IMR-90 (cell line): ENCODE measurements at regions not wholly inside any gene's neighbourhood (a gene's known extent, or its start where the extent isn't known, plus 50 kb on each side); places are given as distances from the start of the nearest gene placed in this dataset.
A peak's percentile ranks its signal among the peaks of the same experiment; 100 is the strongest.

Experiments
- ATAC-seq: fragments of 200-7000 bp; cut with Tn5 transposase; 2 replicates; pipeline ENCODE4 v1.9.1; 2020; ENCODE audit warnings: low read depth, mild to moderate bottlenecking, moderate library complexity
- BruUV-seq: library from RNA; stranded (reverse); fragments of 400-500 nt; replicated peaks from 2 replicates; lab custom pipeline; 2021; lab: Mats Ljungman, UMichigan
- CTCF ChIA-PET: fragments of 300-600 bp; formaldehyde crosslinking; extraction: SDS; loops from one replicate; lab custom pipeline; 2021; ENCODE audit warnings: antibody characterized with exemption; lab: Yijun Ruan, JAX
- POLR2A ChIA-PET: fragments of 300-600 bp; sonication (Branson Sonifier 250); formaldehyde crosslinking; loops from one replicate; lab custom pipeline; 2022; ENCODE audit warnings: antibody characterized with exemption; ENCODE audit not compliant: unreplicated experiment; lab: Charles Lee
- DNase-seq: peaks from one replicate; pipeline ENCODE4 v3.0.0; 2013
- H2AFZ ChIP-seq: replicated peaks from 2 replicates; pipeline ENCODE3; 2013; ENCODE audit warnings: low read length, mild to moderate bottlenecking; ENCODE audit not compliant: poor library complexity
- H2AK5ac ChIP-seq: 2 replicates; pipeline ENCODE4 v1.6.1; 2013; ENCODE audit warnings: low read depth, low read length, inconsistent platforms
- H2AK9ac ChIP-seq: replicated peaks from 2 replicates; pipeline ENCODE3; 2013; ENCODE audit warnings: mild to moderate bottlenecking, low read depth, low read length, moderate library complexity; ENCODE audit not compliant: poor library complexity
- H2BK120ac ChIP-seq: 2 replicates; pipeline ENCODE4 v1.6.1; 2013; ENCODE audit warnings: low read depth, low read length, inconsistent platforms
- H2BK15ac ChIP-seq: 3 replicates; pipeline ENCODE4 v1.6.1; 2013; ENCODE audit warnings: low read depth, low read length, inconsistent platforms
- H2BK20ac ChIP-seq: 2 replicates; pipeline ENCODE4 v1.6.1; 2013; ENCODE audit warnings: low read depth, mild to moderate bottlenecking, inconsistent platforms, low read length, moderate library complexity
- H2BK5ac ChIP-seq: 2 replicates; pipeline ENCODE4 v1.6.1; 2013; ENCODE audit warnings: mild to moderate bottlenecking, low read depth, low read length, inconsistent platforms; ENCODE audit not compliant: poor library complexity, severe bottlenecking
- H3K14ac ChIP-seq: replicated peaks from 2 replicates; pipeline ENCODE4 v1.6.1; 2013; ENCODE audit warnings: low read depth, low read length, inconsistent platforms
- H3K18ac ChIP-seq: 2 replicates; pipeline ENCODE4 v1.6.1; 2013; ENCODE audit warnings: low read depth, low read length, control low read depth
- H3K23ac ChIP-seq: 2 replicates; pipeline ENCODE4 v1.6.1; 2013; ENCODE audit warnings: low read depth, low read length, inconsistent platforms
- H3K27ac ChIP-seq: 2 replicates; pipeline ENCODE4 v1.5.1; 2013; ENCODE audit warnings: mild to moderate bottlenecking, control low read depth, low read length; ENCODE audit not compliant: insufficient read depth
- H3K27me3 ChIP-seq: 2 replicates; pipeline ENCODE4 v1.6.1; 2013; ENCODE audit warnings: low read length; ENCODE audit not compliant: control insufficient read depth, insufficient read depth
- H3K36me3 ChIP-seq: 2 replicates; pipeline ENCODE4 v1.6.1; 2013; ENCODE audit warnings: low read length, mixed read lengths; ENCODE audit not compliant: control insufficient read depth, insufficient read depth
- H3K4ac ChIP-seq: 2 replicates; pipeline ENCODE4 v1.6.1; 2013; ENCODE audit warnings: low read depth, low read length, inconsistent platforms
- H3K4me1 ChIP-seq: 2 replicates; pipeline ENCODE4 v1.6.1; 2013; ENCODE audit warnings: low read length, mixed read lengths; ENCODE audit not compliant: control insufficient read depth, insufficient read depth
- H3K4me2 ChIP-seq: 2 replicates; pipeline ENCODE4 v1.6.1; 2013; ENCODE audit warnings: low read depth, mild to moderate bottlenecking, control low read depth, low read length, moderate library complexity
- H3K4me3 ChIP-seq: 2 replicates; pipeline ENCODE4 v1.5.1; 2013; ENCODE audit warnings: low read depth, mild to moderate bottlenecking, control low read depth, low read length, moderate library complexity; ENCODE audit not compliant: insufficient read depth
- H3K56ac ChIP-seq: 2 replicates; pipeline ENCODE4 v1.6.1; 2013; ENCODE audit warnings: low read length, inconsistent platforms; ENCODE audit not compliant: insufficient read depth; ENCODE audit errors: extremely low read depth
- H3K79me1 ChIP-seq, 2 experiments: 2 replicates each; pipeline ENCODE4 v1.6.1; 2013; ENCODE audit warnings: low read length in 2 of 2, inconsistent platforms in 1 of 2, low read depth in 1 of 2
- H3K9ac ChIP-seq: 2 replicates; pipeline ENCODE4 v1.6.1; 2013; ENCODE audit warnings: low read depth, low read length, control low read depth
- H3K9me1 ChIP-seq: 2 replicates; pipeline ENCODE4 v1.6.1; 2013; ENCODE audit warnings: low read length, inconsistent platforms; ENCODE audit not compliant: insufficient read depth
- H3K9me3 ChIP-seq: 2 replicates; pipeline ENCODE4 v1.6.1; 2013; ENCODE audit warnings: low read length; ENCODE audit not compliant: control insufficient read depth, insufficient read depth
- H4K20me1 ChIP-seq: 2 replicates; pipeline ENCODE4 v1.6.1; 2013; ENCODE audit warnings: low read length, inconsistent platforms; ENCODE audit not compliant: insufficient read depth
- H4K5ac ChIP-seq: 2 replicates; pipeline ENCODE4 v1.6.1; 2013; ENCODE audit warnings: mild to moderate bottlenecking, low read depth, low read length, control low read depth
- H4K8ac ChIP-seq, 2 experiments: 2 replicates each; pipeline ENCODE4 v1.6.1; 2013; ENCODE audit warnings: low read depth in 2 of 2, low read length in 2 of 2, control low read depth in 1 of 2, inconsistent platforms in 1 of 2
- H4K91ac ChIP-seq: 2 replicates; pipeline ENCODE4 v1.6.1; 2013; ENCODE audit warnings: low read depth, low read length, inconsistent platforms; ENCODE audit not compliant: insufficient read depth
- CEBPB ChIP-seq: IDR thresholded peaks from 2 replicates; pipeline ENCODE4 v1.6.1; 2012; ENCODE audit warnings: low read depth, low read length, improper control_type of control experiment
- CTCF ChIP-seq: conservative IDR thresholded peaks from 2 replicates; pipeline ENCODE4 v1.5.1; 2012; ENCODE audit warnings: mild to moderate bottlenecking, low read depth, low read length, improper control_type of control experiment
- MAZ ChIP-seq: IDR thresholded peaks from 2 replicates; pipeline ENCODE4 v1.6.1; 2012; ENCODE audit warnings: low read depth, mild to moderate bottlenecking, low read length, improper control_type of control experiment, moderate library complexity, borderline replicate concordance
- NFE2L2 ChIP-seq: fragments of 150-350 bp; IDR thresholded peaks from 2 replicates; pipeline ENCODE4 v1.6.1; 2016; ENCODE audit warnings: low read depth, mild to moderate bottlenecking, low read length
- RCOR1 ChIP-seq: IDR thresholded peaks from 2 replicates; pipeline ENCODE4 v1.6.1; 2012; ENCODE audit warnings: mild to moderate bottlenecking, low read length, improper control_type of control experiment; ENCODE audit not compliant: insufficient replicate concordance
- RFX5 ChIP-seq: IDR thresholded peaks from 2 replicates; pipeline ENCODE4 v1.8.0; 2012; ENCODE audit warnings: low read depth, mild to moderate bottlenecking, low read length, moderate library complexity
- USF2 ChIP-seq: fragments of 150-350 bp; IDR thresholded peaks from 2 replicates; pipeline ENCODE4 v1.6.1; 2017; ENCODE audit warnings: mild to moderate bottlenecking, antibody characterized with exemption, low read length, low read depth
- WGBS, 2 experiments: methylation state at CpG; one replicate each; pipeline versions ENCODE4 v1.1.5 to v1.1.7; 2013; ENCODE audit warnings: missing lambda C conversion rate in 2 of 2; ENCODE audit not compliant: insufficient read length in 1 of 2; ENCODE audit errors: extremely low coverage in 2 of 2; 5-methylcytosine and 5-hydroxymethylcytosine counted together
- dilution Hi-C: fragments of 300-500 bp; cut with HindIII; formaldehyde crosslinking; loops from one replicate; pipeline ENCODE4 v1.14.3; 2018; ENCODE audit warnings: low sequenced_read_pairs; ENCODE audit not compliant: unreplicated experiment
- in situ Hi-C: fragments of 300-500 bp; cut with MboI; formaldehyde crosslinking; loops from 3 replicates; pipeline ENCODE4 v1.14.3; 2019; ENCODE audit warnings: low sequenced_read_pairs, inconsistent platforms, mixed read lengths
- intact Hi-C: fragments of 100-400 bp; cut with micrococcal nuclease; formaldehyde crosslinking; loops from 2 replicates; pipeline ENCODE4 v1.10.0; 2022

- Histone ChIP-seq H4K20me1 (no peaks in the 10 kb centered on the region), H4K91ac (no peak overlapping the region), H2BK20ac (no peak overlapping the region), H3K9ac (no peak overlapping the region), H2AK5ac (no peak overlapping the region), H3K9me3 (no peaks in the 10 kb centered on the region), H2BK120ac (0 out of 2 replicates have a peak overlapping the region, but pooled peaks have one; percentile 18), H2BK15ac (no peak overlapping the region), H3K4me2 (no peak overlapping the region), H4K5ac (no peak overlapping the region), H3K56ac (no peak overlapping the region), H3K14ac (no peak overlapping the region; the same call in 1 of the 2 replicates), H3K79me1 (no peaks in the 10 kb centered on the region), H3K4me3 (no peak overlapping the region), H2AFZ (no peak overlapping the region), H3K27me3 (no peaks in the 10 kb centered on the region), H2BK5ac (no peak overlapping the region), H3K36me3 (no peaks in the 10 kb centered on the region), H2AK9ac (no peak overlapping the region), H3K27ac (no peak overlapping the region), H4K8ac (no peak overlapping the region), H3K4ac (no peak overlapping the region), H3K4me1 (peaks cover 2% of the 10 kb centered on the region; the same call in 1 of the 2 replicates), H3K18ac (no peak overlapping the region), H3K23ac (no peak overlapping the region), H3K9me1 (peaks cover 3% of the 10 kb centered on the region; the same call in 1 of the 2 replicates)
- WGBS, 2 experiments = 100% methylated on average over 1 of the region's 6 CpGs; no CpG with 5 or more reads in 1 of the 2 experiments
- TF ChIP-seq CTCF (no peak), RFX5 (no peak), CEBPB (no peak), USF2 (no peak), NFE2L2 (no peak), MAZ (no peak), RCOR1 (no peak)
- intact Hi-C loops (no loop called here), in situ Hi-C loops (no loop called here), dilution Hi-C loops (no loop called here)
- ATAC-seq (no peak), DNase-seq (no peak)
- no TSS peak for BruUV-seq
- ChIA-PET CTCF (no interaction called here), POLR2A (no interaction called here)
Measured at GRCh38 chr6:105815661-105816555, 270.2 kb upstream of the PRDM1 start.
